Peyer's patch (tissue), 4 donors: ENCODE measurements at regions not wholly inside any gene's neighbourhood (a gene's known extent, or its start where the extent isn't known, plus 50 kb on each side); places are given as distances from the start of the nearest gene placed in this dataset.

Source experiments
- DNase-seq, 3 donors: peaks; one replicate each; pipeline ENCODE4 v3.0.0-alpha.2; 2017 to 2019
- H3K27ac ChIP-seq, 4 donors: fragments of 200-600 bp; sonication (generic); one replicate each; pipeline ENCODE4 v1.5.1; 2016 to 2019
- H3K27me3 ChIP-seq, 2 donors: fragments of 200-600 bp; sonication (generic); one replicate each; pipeline ENCODE4 v1.5.1; 2019
- H3K36me3 ChIP-seq, 3 donors: fragments of 200-600 bp; sonication (generic); one replicate each; pipeline ENCODE4 v1.5.1; 2016 to 2019
- H3K4me1 ChIP-seq, 4 donors: fragments of 200-600 bp; sonication (generic); one replicate each; pipeline ENCODE4 v1.5.1; 2016 to 2019
- H3K4me3 ChIP-seq, 4 donors: fragments of 200-600 bp; sonication (generic); 1 replicate in 3 of 4; 2 replicates in 1 of 4; pipeline ENCODE4 v1.5.1; 2016 to 2019; ENCODE audit warnings: mild to moderate bottlenecking in 1 of 4
- H3K9me3 ChIP-seq, 4 donors: fragments of 200-600 bp; sonication (generic); one replicate each; pipeline ENCODE4 v1.5.1; 2016 to 2019; ENCODE audit warnings: mild to moderate bottlenecking in 1 of 4
- CTCF ChIP-seq, 6 experiments: fragments of 450-650 bp in 4 of 6; fragments of 200-600 bp in 2 of 6; sonication (generic) in 1 of 6; IDR thresholded peaks; one replicate each; pipeline ENCODE4 v1.5.1; 2017 to 2019; ENCODE audit warnings: antibody characterized with exemption in 6 of 6, mild to moderate bottlenecking in 3 of 6, moderate library complexity in 1 of 6
- POLR2A ChIP-seq, 2 donors: fragments of 450-650 bp; IDR thresholded peaks; one replicate each; pipeline ENCODE4 v1.5.1; 2017; ENCODE audit warnings: antibody characterized with exemption in 2 of 2, mild to moderate bottlenecking in 2 of 2, moderate library complexity in 2 of 2

- Histone ChIP-seq H3K27ac (no peak overlapping the region), H3K4me1 (no peaks in the 10 kb centered on the region), H3K4me3 (no peak overlapping the region), H3K27me3 (no peaks in the 10 kb centered on the region), H3K9me3 (no peaks in the 10 kb centered on the region), H3K36me3 (no peaks in the 10 kb centered on the region)
- TF ChIP-seq POLR2A (IDR thresholded peaks at IDR 0.05) = no peak
- peak in 2 of 6 experiments; percentile 21 to 48 for TF ChIP-seq CTCF (IDR thresholded peaks at IDR 0.05)
- DNase-seq = no peak
These were observed 319.3 kb upstream of the NOVA1 start for GRCh38 chr14:26917086-26917485.

GRCh38 chr14:26925876-26926584 lies 328.2 kb upstream of the NOVA1 start:
- Histone ChIP-seq H3K4me3 (no peak overlapping the region), H3K9me3 (no peaks in the 10 kb centered on the region), H3K27ac (no peak overlapping the region), H3K36me3 (no peaks in the 10 kb centered on the region), H3K4me1 (no peaks in the 10 kb centered on the region), H3K27me3 (no peaks in the 10 kb centered on the region)
- DNase-seq = no peak
- TF ChIP-seq POLR2A (IDR thresholded peaks at IDR 0.05) (no peak), CTCF (IDR thresholded peaks at IDR 0.05) (no peak)

- no peaks in the 10 kb centered on the region for H3K27me3 ChIP-seq
- H3K27ac ChIP-seq = no peak overlapping the region
- no peaks in the 10 kb centered on the region for H3K9me3 ChIP-seq
- no peaks in the 10 kb centered on the region for H3K36me3 ChIP-seq
- H3K4me3 ChIP-seq = no peak overlapping the region
- H3K4me1 ChIP-seq = no peaks in the 10 kb centered on the region
- DNase-seq = no peak
- TF ChIP-seq POLR2A (IDR thresholded peaks at IDR 0.05) = no peak
These were observed 328.8 kb upstream of the NOVA1 start for GRCh38 chr14:26926585-26926984.

- DNase-seq = no peak
- H3K4me1 ChIP-seq = no peaks in the 10 kb centered on the region
- H3K36me3 ChIP-seq = no peaks in the 10 kb centered on the region
- no peak overlapping the region for H3K27ac ChIP-seq
- no peak for TF ChIP-seq POLR2A (IDR thresholded peaks at IDR 0.05)
- no peak for TF ChIP-seq CTCF (IDR thresholded peaks at IDR 0.05)
- no peaks in the 10 kb centered on the region for H3K9me3 ChIP-seq
- no peak overlapping the region for H3K4me3 ChIP-seq
- H3K27me3 ChIP-seq = no peaks in the 10 kb centered on the region
These were observed 330.2 kb upstream of the NOVA1 start for GRCh38 chr14:26928019-26928418.

- TF ChIP-seq CTCF (IDR thresholded peaks at IDR 0.05) = no peak
- no peak for TF ChIP-seq POLR2A (IDR thresholded peaks at IDR 0.05)
These were observed 331.5 kb upstream of the NOVA1 start for GRCh38 chr14:26929361-26929760.

GRCh38 chr14:26930576-26930975 lies 332.7 kb upstream of the NOVA1 start:
- Histone ChIP-seq H3K9me3 (no peaks in the 10 kb centered on the region), H3K27ac (no peak overlapping the region), H3K4me3 (no peak overlapping the region), H3K36me3 (no peaks in the 10 kb centered on the region), H3K4me1 (no peaks in the 10 kb centered on the region), H3K27me3 (no peaks in the 10 kb centered on the region)
- TF ChIP-seq POLR2A (IDR thresholded peaks at IDR 0.05) (no peak), CTCF (IDR thresholded peaks at IDR 0.05) (no peak)
- no peak for DNase-seq

More at GRCh38 chr14:26929361-26929760, 331.5 kb upstream of the NOVA1 start:
- no peak overlapping the region for H3K27ac ChIP-seq
- H3K9me3 ChIP-seq = no peaks in the 10 kb centered on the region
- DNase-seq = no peak
- no peaks in the 10 kb centered on the region for H3K36me3 ChIP-seq
- H3K4me3 ChIP-seq = no peak overlapping the region
- H3K27me3 ChIP-seq = no peaks in the 10 kb centered on the region
- H3K4me1 ChIP-seq = no peaks in the 10 kb centered on the region
